Right lung (tissue), 2 donors: ENCODE measurements at regions not wholly inside any gene's neighbourhood (a gene's known extent, or its start where the extent isn't known, plus 50 kb on each side); places are given as distances from the start of the nearest gene placed in this dataset.
"Not testable (repeated sequence)": the region's sequence is repeated elsewhere in the genome, so short reads cannot be mapped to it uniquely, and the experiment has no call there.

Experiments used
- DNase-seq, 2 donors: peaks; one replicate each; pipeline ENCODE4 v3.0.0-alpha.2; 2013

DNA sequence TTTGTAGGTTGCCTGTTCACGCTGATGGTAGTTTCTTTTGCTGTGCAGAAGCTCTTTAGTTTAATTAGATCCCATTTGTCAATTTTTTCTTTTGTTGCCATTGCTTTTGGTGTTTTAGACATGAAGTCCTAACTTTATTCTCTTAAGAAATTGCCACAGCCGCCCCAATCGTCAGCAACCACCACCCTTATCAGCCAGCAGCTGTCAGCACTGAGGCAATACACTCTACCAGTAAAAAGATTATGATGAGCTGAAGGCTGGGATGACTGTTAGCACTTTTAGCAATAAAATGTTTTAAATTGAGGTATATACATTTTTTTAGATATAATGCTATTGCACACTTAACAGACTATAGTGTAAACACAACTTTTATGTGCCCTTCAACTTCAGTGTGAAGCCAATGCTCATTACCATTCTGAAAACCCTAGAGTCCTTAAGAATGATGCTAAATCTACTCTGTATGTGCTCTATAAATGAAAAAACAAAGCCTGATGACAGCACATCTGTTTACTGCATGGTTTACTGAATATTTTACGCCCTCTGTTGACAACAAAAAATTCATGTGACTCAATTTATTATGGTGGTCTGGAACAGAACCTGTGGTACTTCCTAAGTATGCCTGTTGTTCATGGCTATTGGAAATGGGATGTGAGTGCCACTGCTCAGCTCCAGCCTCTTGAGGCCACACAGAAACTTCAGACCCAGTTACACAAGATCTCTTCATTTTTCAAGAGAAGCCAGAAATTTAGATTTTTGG lies 197.4 kb downstream of the DUSP6 start:
- DNase-seq, result no peak

DNA sequence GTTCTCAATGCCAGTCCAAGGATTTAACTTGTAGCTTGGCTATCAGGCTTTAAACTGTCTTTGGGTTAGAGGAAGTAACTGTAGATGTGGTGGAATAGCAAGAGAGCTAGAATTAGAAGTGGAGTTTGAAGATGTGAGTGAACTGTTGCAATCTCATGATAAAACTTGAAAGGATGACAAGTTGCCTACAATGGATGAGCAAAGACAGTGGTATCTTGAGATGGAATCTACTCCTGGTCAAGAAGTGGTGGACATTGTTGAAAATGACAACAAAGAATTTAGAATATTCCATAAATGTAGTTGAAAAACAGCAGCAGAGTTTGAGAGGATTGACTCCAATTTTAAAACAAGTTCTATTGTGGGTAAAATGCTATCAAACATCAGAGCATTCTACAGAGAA lies 199.0 kb downstream of the DUSP6 start:
- no peak for DNase-seq

DNA sequence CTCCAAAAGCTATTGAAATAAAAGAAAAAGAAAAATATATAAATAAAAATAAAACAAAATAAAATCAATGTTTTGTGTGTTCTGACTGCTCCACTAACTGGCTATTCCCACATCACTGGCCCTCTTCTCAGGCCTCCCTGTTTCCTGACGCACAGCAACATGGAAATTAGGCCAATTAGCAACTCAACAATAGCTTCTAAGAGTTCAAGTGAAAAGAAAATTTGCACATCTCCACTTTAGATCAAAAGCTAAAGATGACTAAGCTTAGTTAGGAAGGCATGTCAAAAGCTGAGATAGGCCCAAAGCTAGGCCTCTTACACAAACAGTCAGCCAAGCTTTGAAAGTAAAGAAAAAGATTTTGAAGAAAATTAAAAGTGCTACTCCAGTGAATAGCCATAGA lies 200.8 kb downstream of the DUSP6 start:
- DNase-seq, result no peak

DNA sequence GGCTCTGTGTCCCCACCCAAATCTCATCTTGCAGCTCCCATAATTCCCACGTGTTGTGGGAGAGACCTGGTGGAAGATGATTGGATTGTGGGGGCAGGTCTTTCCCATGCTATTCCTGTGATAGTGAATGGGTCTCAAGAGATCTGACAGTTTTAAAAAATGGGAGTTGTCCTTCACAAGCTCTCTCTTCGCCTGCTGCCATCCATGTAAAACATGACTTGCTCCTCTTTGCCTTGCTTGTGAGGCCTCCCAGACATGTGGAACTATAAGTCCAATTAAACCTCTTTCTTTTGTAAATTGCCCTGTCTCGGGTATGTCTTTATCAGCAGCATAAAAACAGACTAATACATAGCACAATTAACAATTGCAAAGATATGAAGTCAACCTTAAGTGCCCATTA lies 201.5 kb downstream of the DUSP6 start:
- not testable (repeated sequence) for DNase-seq

DNA sequence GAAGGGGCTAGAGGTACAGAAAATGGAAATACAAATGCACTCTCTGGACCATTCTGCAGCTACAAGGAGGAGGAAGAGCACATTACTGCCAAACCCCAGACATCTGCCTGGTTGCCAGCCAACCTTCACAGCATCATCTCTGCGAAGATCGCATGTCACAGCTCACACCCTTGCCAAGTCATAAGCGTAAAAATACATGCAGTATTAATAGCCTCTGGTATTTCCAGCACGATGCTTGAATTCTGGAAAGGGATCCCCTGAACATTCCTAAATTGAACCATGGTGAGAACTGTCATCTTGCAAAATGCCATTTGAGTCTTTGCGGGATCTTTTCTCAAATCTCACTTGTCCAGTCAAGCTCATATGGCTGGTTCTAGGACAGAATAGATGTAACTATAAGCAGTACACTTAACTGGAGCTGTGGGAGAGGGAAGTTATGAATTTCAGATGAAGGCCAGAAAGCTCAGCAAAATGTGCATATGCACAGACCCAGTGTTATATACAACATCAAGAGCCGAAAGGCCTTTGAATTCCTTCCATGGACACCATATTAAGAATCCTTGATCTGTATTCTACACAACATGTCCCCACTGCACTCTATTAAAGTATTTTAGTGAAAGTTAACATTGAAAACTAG lies 211.6 kb downstream of the DUSP6 start:
- DNase-seq, result no peak

DNA sequence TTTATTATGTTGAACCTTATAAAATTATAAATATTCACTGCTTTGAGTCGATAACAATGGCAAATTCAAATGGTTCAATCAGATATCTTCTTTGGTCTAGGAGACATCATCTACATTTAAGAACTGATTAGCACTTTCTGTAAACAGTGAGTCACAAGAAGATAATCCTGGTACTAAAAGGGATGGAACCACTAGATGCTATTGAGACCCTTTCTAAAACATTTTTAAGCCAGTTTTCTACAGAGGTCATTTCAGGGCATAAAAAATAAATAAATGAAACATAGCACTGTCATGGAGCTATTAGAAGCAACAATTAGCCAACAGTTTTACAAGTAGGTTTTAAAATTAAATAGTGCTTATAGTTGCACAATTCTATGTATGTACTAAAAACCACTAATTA lies 212.2 kb downstream of the DUSP6 start:
- DNase-seq, result no peak

DNA sequence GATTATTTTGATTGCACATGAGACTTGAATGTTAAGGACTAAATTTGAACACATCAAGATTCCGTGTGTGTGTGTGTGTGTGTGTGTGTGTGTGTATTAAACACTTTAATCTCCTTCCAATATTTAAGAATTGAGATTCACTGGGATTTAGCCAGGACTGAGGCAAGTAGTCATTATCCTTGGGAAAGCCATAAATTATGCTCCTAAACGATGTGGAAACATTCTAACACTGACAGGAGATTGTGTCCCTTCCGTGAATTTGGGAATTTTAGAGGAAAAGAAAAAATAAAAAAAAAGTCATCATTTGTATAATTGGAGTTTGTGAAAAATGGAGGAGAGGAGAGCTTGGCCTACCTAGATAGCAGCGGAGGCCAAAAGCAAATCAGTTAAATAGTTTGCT lies 212.9 kb downstream of the DUSP6 start:
- DNase-seq, result no peak

DNA sequence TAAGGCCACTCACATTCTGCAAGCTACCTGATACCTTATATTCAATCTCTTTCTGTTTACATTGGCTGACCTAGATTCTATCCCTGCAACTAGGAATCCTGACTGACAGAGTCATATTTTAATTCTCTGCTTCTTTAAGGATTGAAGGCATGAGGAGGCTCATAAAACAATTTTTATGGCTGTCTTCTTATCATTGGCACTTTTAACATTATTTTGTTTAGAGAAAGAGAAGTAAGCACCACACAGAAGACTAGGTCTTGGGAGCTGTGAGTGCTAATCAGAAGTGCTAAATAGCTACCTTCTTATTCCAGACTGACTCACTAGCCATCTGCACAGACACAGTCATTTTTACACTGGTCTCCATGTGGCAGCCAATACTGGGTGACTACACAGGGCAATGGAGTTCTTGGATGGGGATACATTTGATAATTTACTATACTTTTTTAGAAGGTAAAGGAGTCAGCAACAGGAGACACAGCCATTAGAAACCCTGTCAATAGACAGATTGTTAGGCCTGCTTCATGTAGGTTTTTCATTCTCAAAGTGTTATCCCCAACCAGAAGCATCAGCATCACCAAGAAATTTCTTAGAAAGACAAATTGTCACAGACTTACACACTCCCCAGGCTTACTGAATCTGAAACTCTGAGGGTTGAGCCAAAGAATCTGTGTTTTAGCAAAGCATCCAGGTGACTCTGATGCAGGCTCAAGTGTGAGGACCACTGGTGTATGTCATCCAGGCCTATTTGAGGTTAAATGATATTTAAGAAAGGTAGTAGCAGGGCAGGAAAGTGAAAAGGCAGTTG lies 214.1 kb downstream of the DUSP6 start:
- DNase-seq, result no peak

DNA sequence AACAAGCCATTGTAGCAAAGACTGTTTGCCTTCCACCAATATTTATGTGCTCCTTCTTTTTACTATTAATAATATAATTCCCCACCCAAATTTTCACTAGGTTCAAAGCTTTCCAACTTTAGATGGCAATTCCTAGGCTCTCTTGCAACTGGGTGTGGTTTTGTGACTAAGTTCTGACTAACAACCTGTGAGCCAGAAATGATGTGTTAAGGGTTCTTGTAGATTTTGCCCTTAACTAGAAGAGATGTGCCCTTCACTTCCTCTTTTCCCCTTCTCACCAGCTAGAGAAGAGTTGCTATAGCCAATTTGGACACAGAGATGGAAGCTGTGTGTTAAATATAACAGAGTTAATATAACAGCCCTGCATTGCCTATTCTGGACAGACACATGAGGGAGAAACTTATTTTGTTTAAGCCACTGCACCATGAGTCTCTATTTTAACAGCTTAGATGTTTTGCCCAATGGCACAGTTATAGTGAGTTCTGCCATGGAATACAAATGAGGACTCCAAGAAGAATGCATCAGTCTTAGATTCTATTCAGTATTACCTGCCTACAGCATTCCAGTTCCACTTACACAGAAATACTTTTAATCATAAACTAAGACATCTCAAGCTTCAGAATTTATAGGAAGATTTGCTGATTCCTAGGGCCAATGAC lies 216.2 kb downstream of the DUSP6 start:
- DNase-seq, result no peak

DNA sequence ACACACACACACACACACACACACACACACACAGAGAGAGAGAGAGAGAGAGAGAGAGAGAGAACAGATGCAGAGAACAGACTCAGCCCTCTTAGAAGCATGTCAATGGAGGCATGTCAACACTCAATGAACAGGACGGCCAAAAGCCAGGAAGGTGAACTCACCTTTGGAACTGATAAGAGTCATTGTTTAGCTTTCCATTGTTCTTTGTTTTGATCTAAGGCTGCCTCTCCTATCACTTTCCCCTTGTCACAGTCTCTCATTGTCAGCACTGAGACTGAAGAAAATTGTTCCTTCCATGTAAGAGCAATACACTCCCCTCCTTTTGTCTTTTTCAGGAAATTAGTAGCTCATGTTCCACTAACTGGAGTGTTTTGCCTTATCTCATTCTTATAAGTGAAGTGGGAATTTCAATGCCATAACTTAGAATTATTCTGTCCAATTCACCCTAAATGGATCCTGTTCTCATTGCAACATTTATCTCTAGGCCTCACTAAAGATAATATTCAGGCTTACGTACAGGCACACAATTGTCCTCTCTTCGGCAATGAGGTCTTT lies 218.0 kb downstream of the DUSP6 start:
- no peak for DNase-seq

DNA sequence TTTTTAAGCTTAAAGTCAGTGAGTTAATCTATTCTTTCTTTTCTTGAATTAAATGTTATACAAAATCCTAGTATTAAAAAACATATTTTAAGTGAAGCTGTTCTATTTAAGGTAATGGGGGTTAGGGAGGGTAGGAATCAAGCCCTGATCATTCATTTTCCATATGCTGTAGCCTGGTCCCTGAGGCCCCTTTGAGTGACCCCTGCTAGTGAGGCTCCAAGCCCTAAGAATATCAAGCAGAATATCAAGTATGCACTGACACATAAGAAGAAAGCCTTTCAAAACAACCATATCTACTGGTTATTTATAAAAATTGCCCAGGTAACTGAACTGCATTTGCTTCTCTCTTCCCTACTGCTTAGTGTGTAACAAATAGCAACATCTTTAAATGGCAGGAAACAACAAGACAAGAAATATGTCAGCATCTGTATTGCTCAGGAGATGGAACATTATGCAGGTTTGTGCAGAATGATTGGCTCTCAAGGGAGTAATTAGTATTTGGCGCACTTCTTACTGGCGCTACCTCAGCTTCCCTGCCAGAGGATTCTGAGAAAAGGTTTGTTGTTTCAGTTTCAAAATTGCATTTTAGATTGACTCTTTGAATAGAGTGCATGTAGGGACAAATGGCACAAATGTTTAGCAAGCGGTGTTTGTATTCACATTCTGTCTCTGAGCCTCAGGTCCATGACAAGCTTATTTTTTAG lies 223.0 kb downstream of the DUSP6 start:
- no peak for DNase-seq

DNA sequence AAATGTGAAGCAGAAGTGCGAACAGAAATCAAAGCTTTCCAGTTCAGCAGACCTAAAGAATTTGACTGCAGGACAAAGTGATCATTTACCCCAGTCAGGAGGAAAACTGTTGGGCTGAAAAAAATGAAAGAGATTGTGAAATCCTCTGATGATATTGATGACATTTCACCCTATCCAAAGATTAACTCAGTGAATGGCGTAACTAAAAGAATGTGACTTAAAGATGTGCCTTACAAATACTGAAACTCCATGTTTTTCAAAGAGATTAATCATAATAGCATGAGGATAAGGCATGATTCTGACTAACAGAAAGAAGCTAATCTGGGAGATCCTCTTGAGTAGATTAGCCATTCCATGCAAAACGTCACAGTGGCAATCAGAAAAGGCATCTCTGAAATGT lies 225.6 kb downstream of the DUSP6 start:
- DNase-seq, result no peak

DNA sequence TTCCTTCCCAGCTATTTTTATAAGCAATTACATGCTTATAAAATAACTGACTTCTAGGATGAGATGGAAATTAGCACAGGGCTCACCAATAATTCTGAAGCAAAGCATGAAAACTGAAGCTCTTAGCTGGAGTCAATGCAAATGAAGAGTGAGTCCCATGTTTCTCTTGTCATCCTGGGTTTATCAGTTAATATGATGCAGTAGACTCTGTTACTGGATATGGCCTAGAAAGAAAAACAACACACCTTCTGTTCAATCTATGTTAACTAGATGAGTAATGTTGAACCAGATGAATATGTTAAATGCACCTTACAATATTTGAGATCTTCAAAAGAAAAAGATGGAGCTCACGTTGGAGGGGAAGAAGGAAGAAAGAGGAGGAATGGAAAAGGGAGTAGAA lies 229.4 kb downstream of the DUSP6 start:
- DNase-seq, result no peak

DNA sequence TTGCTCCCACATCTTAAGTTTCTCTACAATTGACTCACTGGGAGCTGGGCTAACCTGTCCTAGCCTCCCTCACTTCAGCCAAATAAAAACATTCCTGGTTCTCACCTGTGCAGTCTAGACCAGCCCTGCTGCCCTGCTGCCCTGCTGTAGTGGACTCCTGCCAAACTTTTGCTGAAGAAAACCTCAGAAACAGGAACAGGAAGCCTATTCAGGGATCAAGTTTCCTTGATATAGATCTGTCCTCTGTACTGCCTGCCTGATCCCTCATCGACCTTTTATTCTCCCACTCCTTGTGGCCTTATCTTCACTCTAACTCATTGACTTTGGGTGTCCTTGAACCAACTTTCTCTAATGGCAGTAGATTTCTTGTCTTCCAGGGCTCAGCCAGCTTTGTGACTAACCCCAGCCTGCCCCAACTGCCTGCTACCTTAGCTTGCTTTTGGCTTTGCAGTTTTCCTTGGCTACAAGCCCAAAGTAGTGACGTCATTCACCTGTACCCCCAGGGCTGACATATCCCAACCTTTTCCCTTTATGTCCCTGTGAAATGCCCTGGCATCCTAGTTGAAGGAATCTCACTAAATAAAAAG lies 234.8 kb downstream of the DUSP6 start:
- no peak for DNase-seq

DNA sequence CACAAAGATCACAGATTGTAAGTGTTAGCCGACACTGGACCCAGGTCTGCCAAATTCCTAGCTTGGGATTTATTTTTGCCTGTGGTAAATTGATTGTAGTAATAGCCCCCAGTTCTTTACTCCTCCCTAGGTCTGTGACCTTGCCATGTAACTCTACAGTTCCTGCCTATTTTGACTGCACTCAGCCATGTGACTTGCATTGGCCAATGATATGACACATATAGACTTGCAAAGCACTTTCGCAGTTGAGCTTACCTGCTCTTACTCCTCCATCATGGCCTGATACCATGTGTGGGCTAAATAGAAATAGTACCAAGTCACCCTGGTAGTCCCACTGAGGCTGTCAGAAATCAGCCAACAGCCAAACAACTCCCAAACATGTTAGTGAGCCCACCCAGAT lies 240.3 kb downstream of the DUSP6 start:
- DNase-seq, result no peak

DNA sequence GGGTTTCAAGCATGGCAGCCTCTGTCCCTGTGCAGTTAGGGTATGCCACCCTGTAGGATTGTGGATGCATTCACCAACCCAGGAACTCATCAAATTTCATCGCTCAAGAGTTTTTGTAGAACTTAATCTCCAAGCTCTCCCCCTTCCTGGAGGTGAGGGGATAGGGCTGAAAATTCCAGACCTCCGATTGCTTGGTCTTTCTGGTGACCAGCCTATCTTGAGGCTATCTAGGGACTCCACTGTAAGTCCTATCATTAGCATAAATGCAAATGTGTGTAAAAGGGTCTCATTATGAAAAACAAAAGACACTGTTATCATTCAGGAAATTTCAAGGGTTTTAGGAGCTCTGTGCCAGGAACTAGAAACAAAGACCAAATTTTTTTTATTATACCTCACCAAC lies 244.0 kb downstream of the DUSP6 start:
- no peak for DNase-seq

DNA sequence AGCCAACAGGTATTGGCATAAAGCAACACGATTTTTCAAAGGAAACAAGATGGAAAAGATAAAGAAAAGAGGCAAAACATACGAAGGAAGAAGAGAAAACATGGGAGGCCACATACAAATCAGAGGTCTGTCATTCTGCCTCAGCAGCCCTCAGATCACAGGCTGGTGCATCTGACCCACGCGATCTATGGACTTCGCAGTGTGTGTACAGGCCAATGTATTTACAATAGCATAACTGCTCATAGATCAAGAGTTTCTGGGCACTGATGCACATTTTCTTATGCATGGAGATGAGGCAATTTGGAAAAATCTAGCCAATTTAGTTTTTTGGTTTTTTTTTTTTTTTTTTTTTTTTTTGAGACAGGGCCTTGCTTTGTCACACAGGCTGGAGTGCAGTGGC lies 245.4 kb downstream of the DUSP6 start:
- DNase-seq, result no peak

DNA sequence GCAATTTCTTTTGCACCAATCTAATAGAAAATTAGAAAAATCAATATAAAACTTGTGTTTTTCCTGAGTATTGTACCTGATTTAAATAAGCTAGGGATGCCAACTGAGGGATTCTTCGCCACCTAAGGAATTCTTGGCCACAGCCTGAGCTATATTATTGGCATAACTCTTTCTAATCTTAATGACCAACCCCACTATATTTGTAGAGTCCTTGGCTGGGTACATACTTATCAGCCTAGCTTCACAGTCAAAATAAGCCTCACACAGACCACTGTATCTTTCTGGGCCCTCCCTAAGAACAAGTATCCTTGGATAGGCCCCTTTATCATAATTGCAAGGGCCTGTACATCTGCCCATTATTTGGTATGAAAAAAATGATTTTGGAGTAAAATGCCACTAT lies 247.1 kb downstream of the DUSP6 start:
- no peak for DNase-seq

DNA sequence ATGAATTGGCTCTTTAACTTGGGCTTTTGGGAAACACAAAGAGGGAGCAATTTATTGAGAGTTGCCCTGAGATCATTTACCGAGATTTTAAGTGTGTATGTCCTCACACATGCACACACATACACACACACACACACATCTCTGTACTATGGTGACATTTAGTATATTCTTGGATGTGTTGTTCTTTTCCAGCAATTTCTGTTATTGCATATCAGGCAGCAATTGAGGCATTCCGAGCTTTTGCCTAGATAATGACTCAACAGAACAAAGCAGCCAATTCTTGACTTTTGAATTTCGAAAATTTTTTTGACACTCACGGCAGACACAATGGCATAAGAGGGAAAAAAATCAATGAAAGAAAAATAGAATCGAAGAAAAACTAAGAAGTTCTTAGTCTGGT lies 248.5 kb downstream of the DUSP6 start:
- DNase-seq, result no peak

DNA sequence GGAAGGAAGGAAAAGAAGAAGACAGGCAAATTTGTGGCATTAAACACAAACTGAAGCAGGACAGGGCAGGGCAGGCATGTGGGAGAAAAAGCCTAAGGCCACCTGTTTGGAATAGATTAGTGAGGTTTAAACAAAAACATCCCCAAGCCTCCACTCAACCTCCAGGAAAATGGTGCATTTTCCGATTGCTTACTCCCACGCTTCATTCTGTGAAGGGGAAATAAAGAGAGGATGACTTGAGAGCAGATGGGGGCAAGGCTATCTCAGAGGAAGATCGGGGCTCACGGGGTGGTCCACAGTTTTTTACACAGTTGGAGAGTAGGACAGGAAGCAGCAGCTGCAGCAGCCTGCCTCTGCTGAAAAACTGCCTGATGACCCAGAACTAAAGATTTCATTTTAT lies 250.9 kb downstream of the DUSP6 start:
- DNase-seq, result no peak

DNA sequence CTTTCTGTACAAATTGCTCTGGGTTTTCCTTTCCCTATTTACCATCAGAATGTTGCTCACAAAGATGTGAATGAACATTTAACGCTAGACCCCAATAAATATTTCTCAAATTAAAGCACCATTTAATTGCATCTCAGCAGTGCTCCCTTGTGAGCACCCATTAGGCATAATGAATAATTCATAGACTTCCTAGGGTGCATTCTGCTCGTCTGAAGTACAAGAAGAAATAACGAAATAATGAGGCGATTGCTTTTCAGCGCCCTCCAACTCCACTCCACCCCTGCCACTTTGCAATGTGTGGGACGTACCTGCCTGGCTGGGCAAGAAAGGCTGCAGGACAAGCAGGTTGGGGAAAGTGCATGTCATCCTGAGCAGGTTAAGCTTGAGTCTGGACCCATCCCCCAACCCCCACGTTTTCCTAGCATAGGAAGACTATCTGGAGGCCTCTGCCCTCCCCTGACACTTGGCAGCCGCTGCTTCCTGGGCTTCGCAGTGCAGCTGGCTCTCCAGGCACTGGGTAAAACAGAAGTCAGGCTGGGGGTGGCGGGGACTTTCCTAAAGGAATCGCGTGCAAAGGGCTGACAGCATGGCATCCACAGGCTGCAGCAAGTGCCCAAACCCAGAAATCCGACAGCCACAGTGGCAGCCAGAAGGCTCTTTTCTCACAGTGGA lies 253.7 kb downstream of the DUSP6 start:
- DNase-seq, result no peak
